B cell (primary cell): ENCODE measurements at regions not wholly inside any gene's neighbourhood (a gene's known extent, or its start where the extent isn't known, plus 50 kb on each side); places are given as distances from the start of the nearest gene placed in this dataset.

Source experiments
- ATAC-seq: fragments of 200-7000 bp; cut with Tn5 transposase; one replicate; pipeline ENCODE4 v1.10.0; 2021; ENCODE audit warnings: low read depth, mild to moderate bottlenecking, moderate number of reproducible peaks, moderate library complexity
- CTCF ChIA-PET: fragments of 350-600 bp; sonication (Branson Sonifier 250); formaldehyde crosslinking; loops from one replicate; lab custom pipeline; 2021; ENCODE audit warnings: antibody characterized with exemption, inconsistent platforms; lab: Charles Lee
- POLR2A ChIA-PET: fragments of 350-600 bp; sonication (Branson Sonifier 250); formaldehyde crosslinking; loops from one replicate; lab custom pipeline; 2021; ENCODE audit warnings: antibody characterized with exemption; lab: Charles Lee
- DNase-seq: peaks from one replicate; pipeline ENCODE4 v3.0.0; 2013
- H2AFZ ChIP-seq: 2 replicates; pipeline ENCODE4 v1.6.1; 2012; ENCODE audit warnings: mild to moderate bottlenecking, low read depth, low read length; ENCODE audit not compliant: insufficient read depth, poor library complexity, severe bottlenecking
- H3K27ac ChIP-seq, 2 donors: 1 replicate in 1 of 2; 2 replicates in 1 of 2; pipeline ENCODE4 v1.5.1; 2012 to 2013; ENCODE audit warnings: low read length in 2 of 2, mild to moderate bottlenecking in 2 of 2, moderate library complexity in 1 of 2
- H3K27me3 ChIP-seq, 4 experiments: fragments of 200-600 bp in 1 of 4; sonication (generic) in 1 of 4; replicated peaks in 1 of 4; 1 replicate in 2 of 4; 2 replicates in 2 of 4; pipeline versions ENCODE4 v1.6.1 to v1.7.0; 2013 to 2016; ENCODE audit warnings: low read length in 3 of 4, mild to moderate bottlenecking in 2 of 4, mixed read lengths in 1 of 4, moderate library complexity in 1 of 4; ENCODE audit not compliant: insufficient read depth in 4 of 4, control insufficient read depth in 3 of 4; ENCODE audit errors: control extremely low read depth in 1 of 4
- H3K36me3 ChIP-seq, 2 experiments: replicated peaks in 1 of 2; 1 replicate in 1 of 2; 2 replicates in 1 of 2; pipeline versions ENCODE4 v1.6.1 to v1.7.1; 2013; ENCODE audit warnings: low read length in 1 of 2; ENCODE audit not compliant: insufficient read depth in 2 of 2, control insufficient read depth in 1 of 2; ENCODE audit errors: control extremely low read depth in 1 of 2, extremely low read depth in 1 of 2
- H3K4me1 ChIP-seq, 2 donors: fragments of 200-600 bp in 1 of 2; sonication (generic) in 1 of 2; 1 replicate in 1 of 2; 2 replicates in 1 of 2; pipeline versions ENCODE4 v1.5.1 to v1.6.1; 2013 to 2017; ENCODE audit warnings: low read length in 2 of 2; ENCODE audit not compliant: control insufficient read depth in 2 of 2, insufficient read depth in 2 of 2
- H3K4me2 ChIP-seq: replicated peaks from 2 replicates; pipeline ENCODE3; 2012; ENCODE audit warnings: mild to moderate bottlenecking, low read depth, low read length; ENCODE audit not compliant: poor library complexity, severe bottlenecking
- H3K4me3 ChIP-seq, 5 experiments: fragments of 200-600 bp in 1 of 5; sonication (generic) in 1 of 5; 1 replicate in 3 of 5; 2 replicates in 2 of 5; pipeline versions ENCODE4 v1.5.1 to v1.7.0; 2011 to 2016; ENCODE audit warnings: low read length in 4 of 5, mild to moderate bottlenecking in 4 of 5, low read depth in 2 of 5, control low read depth in 1 of 5, moderate library complexity in 1 of 5; ENCODE audit not compliant: insufficient read depth in 1 of 5; ENCODE audit errors: control extremely low read depth in 1 of 5, extremely low read depth in 1 of 5
- H3K79me2 ChIP-seq: fragments of 200-600 bp; sonication (generic); one replicate; pipeline ENCODE4 v1.6.0; 2016; ENCODE audit warnings: low read length; ENCODE audit not compliant: control insufficient read depth, insufficient read depth
- H3K9ac ChIP-seq: fragments of 200-600 bp; sonication (generic); 2 replicates; pipeline ENCODE4 v1.6.1; 2017; ENCODE audit warnings: mild to moderate bottlenecking, low read length, moderate library complexity
- H3K9me3 ChIP-seq, 3 donors: one replicate each; pipeline versions ENCODE4 v1.6.1 to v1.7.1; 2013; ENCODE audit warnings: low read length in 2 of 3; ENCODE audit not compliant: control insufficient read depth in 2 of 3, insufficient read depth in 1 of 3; ENCODE audit errors: control extremely low read depth in 1 of 3
- H4K20me1 ChIP-seq: 2 replicates; pipeline ENCODE4 v1.6.0; 2012; ENCODE audit warnings: mild to moderate bottlenecking, low read length; ENCODE audit not compliant: insufficient read depth, control insufficient read depth, poor library complexity, severe bottlenecking
- H3K27ac Mint-ChIP-seq: one replicate; pipeline ENCODE4 v1.8.0; 2021; ENCODE audit warnings: mixed read lengths
- H3K27me3 Mint-ChIP-seq: one replicate; pipeline ENCODE4 v1.8.0; 2021; ENCODE audit warnings: mixed read lengths
- H3K4me1 Mint-ChIP-seq: one replicate; pipeline ENCODE4 v1.8.0; 2021; ENCODE audit warnings: mixed read lengths
- H3K4me3 Mint-ChIP-seq: one replicate; pipeline ENCODE4 v1.8.0; 2021; ENCODE audit warnings: mixed read lengths
- H3K9me3 Mint-ChIP-seq: one replicate; pipeline ENCODE4 v1.8.0; 2022; ENCODE audit warnings: mixed read lengths; ENCODE audit not compliant: insufficient read depth
- EZH2 ChIP-seq: IDR thresholded peaks from 2 replicates; pipeline ENCODE4 v1.6.1; 2012; ENCODE audit warnings: borderline replicate concordance, low read depth, mild to moderate bottlenecking, moderate library complexity, low read length; ENCODE audit not compliant: insufficient read depth, poor library complexity, severe bottlenecking
- WGBS: methylation state at CpG from one replicate; pipeline ENCODE4 v1.1.5; 2013; ENCODE audit warnings: missing lambda C conversion rate; ENCODE audit not compliant: insufficient coverage; 5-methylcytosine and 5-hydroxymethylcytosine counted together
- intact Hi-C: fragments of 100-400 bp; cut with micrococcal nuclease; formaldehyde crosslinking; loops from one replicate; pipeline ENCODE4 v1.10.0; 2022
- TF ChIP-seq, protein P1 (sequence below): fragments of 200-600 bp; IDR thresholded peaks from one replicate; pipeline ENCODE4 v1.8.0; 2022; ENCODE audit warnings: antibody characterized with exemption, mild to moderate bottlenecking

DNA sequence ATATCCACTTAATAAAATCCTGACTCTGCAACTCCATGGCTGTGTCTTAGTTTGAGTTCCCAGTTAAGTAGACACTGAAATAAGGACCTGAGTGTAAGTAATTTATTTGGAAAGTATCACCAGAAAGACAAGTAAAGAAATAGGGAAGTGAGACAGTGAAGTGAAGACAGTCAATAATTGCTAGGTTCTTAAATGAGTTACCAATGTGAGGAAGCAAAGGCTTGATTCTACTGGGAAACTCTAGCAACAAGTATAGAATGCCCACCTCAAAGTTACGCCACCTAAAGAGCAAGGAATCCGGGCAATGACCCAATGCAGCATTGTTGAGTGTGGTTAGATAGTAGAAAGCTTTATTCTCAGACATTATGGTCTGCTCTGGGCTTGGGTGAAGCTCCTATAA, 383.9 kb downstream of the TLR4 start:
- Mint-ChIP-seq H3K4me3 (no peak overlapping the region), H3K27ac (no peak overlapping the region), H3K27me3 (no peaks in the 10 kb centered on the region), H3K9me3 (no peaks in the 10 kb centered on the region), H3K4me1 (no peaks in the 10 kb centered on the region)
- Histone ChIP-seq H4K20me1 (no peaks in the 10 kb centered on the region), H3K9ac (no peak overlapping the region), H3K4me1 (no peaks in the 10 kb centered on the region), H3K27ac (no peak overlapping the region), H3K36me3 (no peaks in the 10 kb centered on the region), H3K9me3 (no peaks in the 10 kb centered on the region), H3K79me2 (no peaks in the 10 kb centered on the region), H2AFZ (no peak overlapping the region), H3K4me2 (no peak overlapping the region), H3K4me3 (no peak overlapping the region), H3K27me3 (no peaks in the 10 kb centered on the region)
- ChIA-PET POLR2A (no interaction called here), CTCF (no interaction called here)
- ATAC-seq (no peak), DNase-seq (no peak)
- no peak for TF ChIP-seq EZH2
- intact Hi-C loops = no loop called here
- WGBS = no CpG with 5 or more reads among the region's 2 CpGs

DNA sequence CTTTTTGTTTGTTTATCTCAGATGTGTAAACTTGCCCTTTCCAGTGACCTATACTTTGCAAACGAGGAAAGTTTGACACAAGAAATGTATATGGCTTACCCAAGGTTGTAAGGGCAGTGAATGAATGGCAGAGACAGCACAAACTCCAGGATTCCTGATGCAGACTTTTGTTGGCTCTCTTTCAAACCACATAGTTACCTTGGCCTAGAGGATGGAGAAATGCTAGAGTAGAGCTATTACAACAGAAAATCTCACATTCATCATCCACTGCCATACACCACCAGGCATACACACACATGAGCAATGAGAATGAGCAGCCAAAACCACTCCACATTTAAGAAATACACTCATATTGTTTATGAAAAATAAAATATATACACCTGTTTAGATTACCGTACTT, 387.0 kb downstream of the TLR4 start:
- no peak overlapping the region for H3K27ac Mint-ChIP-seq
- POLR2A ChIA-PET = interaction anchor here (0.7 kb wide), 1 partner anchor 277 kb away, joined by 3 read pairs; no protein-coding TSS in a partner anchor
- no peak overlapping the region for H3K4me3 Mint-ChIP-seq
- WGBS = no CpG with 5 or more reads among the region's 2 CpGs
- no peak overlapping the region for H3K4me2 ChIP-seq
- no peaks in the 10 kb centered on the region for H3K4me1 Mint-ChIP-seq
- intact Hi-C loops = no loop called here
- H3K27ac ChIP-seq = no peak overlapping the region
- H2AFZ ChIP-seq = no peak overlapping the region
- no peaks in the 10 kb centered on the region for H4K20me1 ChIP-seq
- no peaks in the 10 kb centered on the region for H3K79me2 ChIP-seq
- H3K9ac ChIP-seq = no peak overlapping the region
- H3K4me1 ChIP-seq = no peaks in the 10 kb centered on the region
- no peaks in the 10 kb centered on the region for H3K36me3 ChIP-seq
- H3K27me3 Mint-ChIP-seq = no peaks in the 10 kb centered on the region
- no peaks in the 10 kb centered on the region for H3K9me3 Mint-ChIP-seq
- no peaks in the 10 kb centered on the region for H3K9me3 ChIP-seq
- CTCF ChIA-PET = no interaction called here
- H3K4me3 ChIP-seq = no peak overlapping the region
- no peak for DNase-seq
- TF ChIP-seq, protein P1, sequence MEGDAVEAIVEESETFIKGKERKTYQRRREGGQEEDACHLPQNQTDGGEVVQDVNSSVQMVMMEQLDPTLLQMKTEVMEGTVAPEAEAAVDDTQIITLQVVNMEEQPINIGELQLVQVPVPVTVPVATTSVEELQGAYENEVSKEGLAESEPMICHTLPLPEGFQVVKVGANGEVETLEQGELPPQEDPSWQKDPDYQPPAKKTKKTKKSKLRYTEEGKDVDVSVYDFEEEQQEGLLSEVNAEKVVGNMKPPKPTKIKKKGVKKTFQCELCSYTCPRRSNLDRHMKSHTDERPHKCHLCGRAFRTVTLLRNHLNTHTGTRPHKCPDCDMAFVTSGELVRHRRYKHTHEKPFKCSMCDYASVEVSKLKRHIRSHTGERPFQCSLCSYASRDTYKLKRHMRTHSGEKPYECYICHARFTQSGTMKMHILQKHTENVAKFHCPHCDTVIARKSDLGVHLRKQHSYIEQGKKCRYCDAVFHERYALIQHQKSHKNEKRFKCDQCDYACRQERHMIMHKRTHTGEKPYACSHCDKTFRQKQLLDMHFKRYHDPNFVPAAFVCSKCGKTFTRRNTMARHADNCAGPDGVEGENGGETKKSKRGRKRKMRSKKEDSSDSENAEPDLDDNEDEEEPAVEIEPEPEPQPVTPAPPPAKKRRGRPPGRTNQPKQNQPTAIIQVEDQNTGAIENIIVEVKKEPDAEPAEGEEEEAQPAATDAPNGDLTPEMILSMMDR = no peak
- no peak for TF ChIP-seq EZH2
- H3K27me3 ChIP-seq = no peaks in the 10 kb centered on the region
- ATAC-seq = no peak
